ENCODE measurements at regions not wholly inside any gene's neighbourhood (a gene's known extent, or its start where the extent isn't known, plus 50 kb on each side); places are given as distances from the start of the nearest gene placed in this dataset.

- DNase-seq (ENCODE audit: insufficient read length, low spot score) (no peak), FAIRE-seq (no peak)
- TF ChIP-seq CTCF (IDR thresholded peaks at IDR 0.05; ENCODE audit: insufficient read depth, missing control alignments) = no peak
These were observed 248.2 kb upstream of the PITRM1 start for GRCh38 chr10:3420527-3421469.

- TF ChIP-seq CTCF (IDR thresholded peaks at IDR 0.05; ENCODE audit: insufficient read depth, missing control alignments) = no peak
- DNase-seq (ENCODE audit: insufficient read length, low spot score) = no peak
- no peak for FAIRE-seq
These were observed 247.3 kb upstream of the PITRM1 start for GRCh38 chr10:3419719-3420495.

- FAIRE-seq (no peak), DNase-seq (ENCODE audit: insufficient read length, low spot score) (no peak)
- TF ChIP-seq CTCF (IDR thresholded peaks at IDR 0.05; ENCODE audit: insufficient read depth, missing control alignments) = no peak
These were observed 246.3 kb upstream of the PITRM1 start for GRCh38 chr10:3418926-3419325.

GRCh38 chr10:3418041-3418754 lies 245.6 kb upstream of the PITRM1 start:
- DNase-seq (ENCODE audit: insufficient read length, low spot score) (no peak), FAIRE-seq (no peak)
- TF ChIP-seq CTCF (IDR thresholded peaks at IDR 0.05; ENCODE audit: insufficient read depth, missing control alignments) = no peak

- FAIRE-seq = no peak
- no peak for DNase-seq (ENCODE audit: insufficient read length, low spot score)
- TF ChIP-seq CTCF (IDR thresholded peaks at IDR 0.05; ENCODE audit: insufficient read depth, missing control alignments) = no peak
These were observed 244.5 kb upstream of the PITRM1 start for GRCh38 chr10:3417096-3417495.

GRCh38 chr10:3415878-3416605 lies 243.5 kb upstream of the PITRM1 start:
- DNase-seq (ENCODE audit: insufficient read length, low spot score) (no peak), FAIRE-seq (no peak)
- no peak for TF ChIP-seq CTCF (IDR thresholded peaks at IDR 0.05; ENCODE audit: insufficient read depth, missing control alignments)

All from D721Med (cell line).